GM18867 (cell line): ENCODE measurements at regions not wholly inside any gene's neighbourhood (a gene's known extent, or its start where the extent isn't known, plus 50 kb on each side); places are given as distances from the start of the nearest gene placed in this dataset.

Experiments
- ATAC-seq: cut with Tn5 transposase; IDR thresholded peaks from one replicate; pipeline ENCODE4 v1.9.1; 2021; ENCODE audit warnings: mild to moderate bottlenecking, moderate library complexity; ENCODE audit not compliant: unreplicated experiment

GRCh38 chr6:103995571-103995970, 864.1 kb downstream of the HACE1 start:
- no peak for ATAC-seq

- ATAC-seq: no peak
Observed at GRCh38 chr6:103983860-103984259, 875.9 kb downstream of the HACE1 start.

- no peak for ATAC-seq
Observed at GRCh38 chr6:103983011-103983410, 876.7 kb downstream of the HACE1 start.

GRCh38 chr6:103982574-103982973, 877.1 kb downstream of the HACE1 start:
- ATAC-seq: no peak

GRCh38 chr6:103979308-103979707, 880.4 kb downstream of the HACE1 start:
- ATAC-seq: no peak

GRCh38 chr6:103937389-103937788, 922.3 kb downstream of the HACE1 start:
- no peak for ATAC-seq

GRCh38 chr6:103925317-103925716, 934.4 kb downstream of the HACE1 start:
- no peak for ATAC-seq

- ATAC-seq: no peak
Observed at GRCh38 chr6:103910018-103910417, 949.7 kb downstream of the HACE1 start.

- ATAC-seq: no peak
Observed at GRCh38 chr6:103908898-103909297, 950.8 kb downstream of the HACE1 start.

GRCh38 chr6:103895136-103895535, 964.6 kb downstream of the HACE1 start:
- ATAC-seq: no peak

- ATAC-seq: no peak
Observed at GRCh38 chr6:103893141-103893581, 966.6 kb downstream of the HACE1 start.

GRCh38 chr6:103886951-103887350, 972.8 kb downstream of the HACE1 start:
- ATAC-seq: no peak

GRCh38 chr6:103885446-103885845, 974.3 kb downstream of the HACE1 start:
- ATAC-seq: no peak

- no peak for ATAC-seq
Observed at GRCh38 chr6:103879800-103880199, 979.9 kb downstream of the HACE1 start.

- ATAC-seq: no peak
Observed at GRCh38 chr6:103875221-103875620, 984.5 kb downstream of the HACE1 start.

- ATAC-seq: no peak
Observed at GRCh38 chr6:103874575-103874974, 985.1 kb downstream of the HACE1 start.

- ATAC-seq: no peak
Observed at GRCh38 chr6:103872678-103873077, 987.0 kb downstream of the HACE1 start.

- no peak for ATAC-seq
Observed at GRCh38 chr6:103872233-103872632, 987.5 kb downstream of the HACE1 start.

GRCh38 chr6:103870970-103871369, 988.7 kb downstream of the HACE1 start:
- ATAC-seq: no peak

- ATAC-seq: no peak
Observed at GRCh38 chr6:103862297-103862696, 997.4 kb downstream of the HACE1 start.

- no peak for ATAC-seq
Observed at GRCh38 chr6:103858003-103858402, 1001.7 kb downstream of the HACE1 start.

GRCh38 chr6:103855750-103856149, 1004.0 kb downstream of the HACE1 start:
- ATAC-seq: no peak

GRCh38 chr6:103854059-103854458, 1005.7 kb downstream of the HACE1 start:
- no peak for ATAC-seq

GRCh38 chr6:103838457-103838856, 1021.3 kb downstream of the HACE1 start:
- no peak for ATAC-seq
